GM23338 (cell line): ENCODE measurements at regions not wholly inside any gene's neighbourhood (a gene's known extent, or its start where the extent isn't known, plus 50 kb on each side); places are given as distances from the start of the nearest gene placed in this dataset.

ENCODE experiments used
- CREB1 ChIP-seq: fragments of 250-450 bp; sonication (Bioruptor Pico); IDR thresholded peaks from 2 replicates; pipeline ENCODE4 v1.5.0; 2020; ENCODE audit warnings: low read depth, mild to moderate bottlenecking, moderate library complexity
- EZH2 ChIP-seq: fragments of 200-600 bp; sonication (generic); IDR thresholded peaks from one replicate; pipeline ENCODE4 v1.8.0; 2017; ENCODE audit warnings: antibody characterized with exemption, mild to moderate bottlenecking, low read depth; ENCODE audit not compliant: unreplicated experiment
- EZH2phosphoT487 ChIP-seq: fragments of 200-600 bp; sonication (generic); IDR thresholded peaks from one replicate; pipeline ENCODE4 v1.8.1; 2018; ENCODE audit warnings: antibody characterized with exemption; ENCODE audit not compliant: unreplicated experiment
- JUNB ChIP-seq: IDR thresholded peaks from one replicate; pipeline ENCODE4 v1.6.1; 2016; ENCODE audit warnings: antibody characterized with exemption; ENCODE audit not compliant: unreplicated experiment
- NANOG ChIP-seq: IDR thresholded peaks from 2 replicates; pipeline ENCODE4 v1.6.1; 2016; ENCODE audit warnings: antibody characterized with exemption, borderline replicate concordance
- POLR2AphosphoS5 ChIP-seq: IDR thresholded peaks from 2 replicates; pipeline ENCODE4 v1.6.1; 2016; ENCODE audit warnings: antibody characterized with exemption, low read depth
- TF ChIP-seq, protein P1 (sequence below), 2 experiments: fragments of 200-600 bp in 1 of 2; sonication (generic) in 1 of 2; conservative IDR thresholded peaks; 2 replicates each; pipeline versions ENCODE4 v1.5.1 to v1.6.1; 2016 to 2017; ENCODE audit warnings: antibody characterized with exemption in 2 of 2, low read depth in 2 of 2, mild to moderate bottlenecking in 2 of 2, moderate library complexity in 1 of 2
- TF ChIP-seq, protein P2 (sequence below): IDR thresholded peaks from one replicate; pipeline ENCODE4 v1.6.1; 2018; ENCODE audit warnings: antibody characterized with exemption; ENCODE audit not compliant: unreplicated experiment
- TF ChIP-seq, protein P3 (sequence below): IDR thresholded peaks from 2 replicates; pipeline ENCODE4 v1.6.1; 2016; ENCODE audit warnings: antibody characterized with exemption

DNA sequence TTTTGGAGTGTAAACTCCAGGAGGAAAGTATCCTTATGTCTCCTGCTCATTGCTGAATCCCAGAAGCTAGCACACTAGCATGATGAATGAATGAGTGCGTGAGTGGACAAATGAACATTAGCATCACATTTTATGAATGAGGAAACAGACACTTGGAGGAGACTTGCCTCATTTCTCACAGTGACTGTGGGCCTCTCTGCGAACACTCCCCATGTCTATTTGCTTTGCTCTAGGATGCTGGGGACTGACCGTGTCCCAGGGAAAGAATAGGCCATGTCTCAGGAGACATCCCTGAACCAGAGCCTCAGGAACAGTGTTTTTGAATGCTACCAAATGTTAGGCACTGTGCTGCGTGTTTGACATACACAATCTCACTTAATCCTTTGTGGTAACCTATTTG lies 140.9 kb downstream of the OMA1 start:
- TF ChIP-seq, protein P1, sequence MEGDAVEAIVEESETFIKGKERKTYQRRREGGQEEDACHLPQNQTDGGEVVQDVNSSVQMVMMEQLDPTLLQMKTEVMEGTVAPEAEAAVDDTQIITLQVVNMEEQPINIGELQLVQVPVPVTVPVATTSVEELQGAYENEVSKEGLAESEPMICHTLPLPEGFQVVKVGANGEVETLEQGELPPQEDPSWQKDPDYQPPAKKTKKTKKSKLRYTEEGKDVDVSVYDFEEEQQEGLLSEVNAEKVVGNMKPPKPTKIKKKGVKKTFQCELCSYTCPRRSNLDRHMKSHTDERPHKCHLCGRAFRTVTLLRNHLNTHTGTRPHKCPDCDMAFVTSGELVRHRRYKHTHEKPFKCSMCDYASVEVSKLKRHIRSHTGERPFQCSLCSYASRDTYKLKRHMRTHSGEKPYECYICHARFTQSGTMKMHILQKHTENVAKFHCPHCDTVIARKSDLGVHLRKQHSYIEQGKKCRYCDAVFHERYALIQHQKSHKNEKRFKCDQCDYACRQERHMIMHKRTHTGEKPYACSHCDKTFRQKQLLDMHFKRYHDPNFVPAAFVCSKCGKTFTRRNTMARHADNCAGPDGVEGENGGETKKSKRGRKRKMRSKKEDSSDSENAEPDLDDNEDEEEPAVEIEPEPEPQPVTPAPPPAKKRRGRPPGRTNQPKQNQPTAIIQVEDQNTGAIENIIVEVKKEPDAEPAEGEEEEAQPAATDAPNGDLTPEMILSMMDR (conservative IDR thresholded peaks at IDR 0.05; ENCODE audit: low read depth in 2 of 2): no peak
- TF ChIP-seq EZH2 (no peak), POLR2AphosphoS5 (no peak), EZH2phosphoT487 (no peak), JUNB (no peak), CREB1 (CRISPR knock-in tag) (no peak), NANOG (no peak)
- TF ChIP-seq, protein P2, sequence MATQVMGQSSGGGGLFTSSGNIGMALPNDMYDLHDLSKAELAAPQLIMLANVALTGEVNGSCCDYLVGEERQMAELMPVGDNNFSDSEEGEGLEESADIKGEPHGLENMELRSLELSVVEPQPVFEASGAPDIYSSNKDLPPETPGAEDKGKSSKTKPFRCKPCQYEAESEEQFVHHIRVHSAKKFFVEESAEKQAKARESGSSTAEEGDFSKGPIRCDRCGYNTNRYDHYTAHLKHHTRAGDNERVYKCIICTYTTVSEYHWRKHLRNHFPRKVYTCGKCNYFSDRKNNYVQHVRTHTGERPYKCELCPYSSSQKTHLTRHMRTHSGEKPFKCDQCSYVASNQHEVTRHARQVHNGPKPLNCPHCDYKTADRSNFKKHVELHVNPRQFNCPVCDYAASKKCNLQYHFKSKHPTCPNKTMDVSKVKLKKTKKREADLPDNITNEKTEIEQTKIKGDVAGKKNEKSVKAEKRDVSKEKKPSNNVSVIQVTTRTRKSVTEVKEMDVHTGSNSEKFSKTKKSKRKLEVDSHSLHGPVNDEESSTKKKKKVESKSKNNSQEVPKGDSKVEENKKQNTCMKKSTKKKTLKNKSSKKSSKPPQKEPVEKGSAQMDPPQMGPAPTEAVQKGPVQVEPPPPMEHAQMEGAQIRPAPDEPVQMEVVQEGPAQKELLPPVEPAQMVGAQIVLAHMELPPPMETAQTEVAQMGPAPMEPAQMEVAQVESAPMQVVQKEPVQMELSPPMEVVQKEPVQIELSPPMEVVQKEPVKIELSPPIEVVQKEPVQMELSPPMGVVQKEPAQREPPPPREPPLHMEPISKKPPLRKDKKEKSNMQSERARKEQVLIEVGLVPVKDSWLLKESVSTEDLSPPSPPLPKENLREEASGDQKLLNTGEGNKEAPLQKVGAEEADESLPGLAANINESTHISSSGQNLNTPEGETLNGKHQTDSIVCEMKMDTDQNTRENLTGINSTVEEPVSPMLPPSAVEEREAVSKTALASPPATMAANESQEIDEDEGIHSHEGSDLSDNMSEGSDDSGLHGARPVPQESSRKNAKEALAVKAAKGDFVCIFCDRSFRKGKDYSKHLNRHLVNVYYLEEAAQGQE: no peak
- TF ChIP-seq, protein P3, sequence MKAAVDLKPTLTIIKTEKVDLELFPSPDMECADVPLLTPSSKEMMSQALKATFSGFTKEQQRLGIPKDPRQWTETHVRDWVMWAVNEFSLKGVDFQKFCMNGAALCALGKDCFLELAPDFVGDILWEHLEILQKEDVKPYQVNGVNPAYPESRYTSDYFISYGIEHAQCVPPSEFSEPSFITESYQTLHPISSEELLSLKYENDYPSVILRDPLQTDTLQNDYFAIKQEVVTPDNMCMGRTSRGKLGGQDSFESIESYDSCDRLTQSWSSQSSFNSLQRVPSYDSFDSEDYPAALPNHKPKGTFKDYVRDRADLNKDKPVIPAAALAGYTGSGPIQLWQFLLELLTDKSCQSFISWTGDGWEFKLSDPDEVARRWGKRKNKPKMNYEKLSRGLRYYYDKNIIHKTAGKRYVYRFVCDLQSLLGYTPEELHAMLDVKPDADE: no peak
